ENCODE measurements at regions not wholly inside any gene's neighbourhood (a gene's known extent, or its start where the extent isn't known, plus 50 kb on each side); places are given as distances from the start of the nearest gene placed in this dataset.
"Not testable (repeated sequence)": the region's sequence is repeated elsewhere in the genome, so short reads cannot be mapped to it uniquely, and the experiment has no call there.

DNA sequence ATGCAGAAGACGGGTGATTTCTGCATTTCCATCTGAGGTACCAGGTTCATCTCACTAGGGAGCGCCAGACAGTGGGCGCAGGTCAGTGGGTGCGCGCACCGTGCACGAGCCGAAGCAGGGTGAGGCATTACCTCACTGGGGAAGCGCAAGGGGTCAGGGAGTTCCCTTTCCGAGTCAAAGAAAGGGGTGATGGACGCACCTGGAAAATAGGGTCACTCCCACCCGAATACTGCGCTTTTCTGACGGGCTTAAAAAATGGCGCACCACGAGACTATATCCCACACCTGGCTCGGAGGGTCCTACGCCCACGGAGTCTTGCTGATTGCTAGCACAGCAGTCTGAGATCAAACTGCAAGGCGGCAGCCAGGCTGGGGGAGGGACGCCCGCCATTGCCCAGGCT lies 1246.0 kb upstream of the PABPC4L start:
- DNase-seq (ENCODE audit: low spot score), result not testable (repeated sequence)

DNA sequence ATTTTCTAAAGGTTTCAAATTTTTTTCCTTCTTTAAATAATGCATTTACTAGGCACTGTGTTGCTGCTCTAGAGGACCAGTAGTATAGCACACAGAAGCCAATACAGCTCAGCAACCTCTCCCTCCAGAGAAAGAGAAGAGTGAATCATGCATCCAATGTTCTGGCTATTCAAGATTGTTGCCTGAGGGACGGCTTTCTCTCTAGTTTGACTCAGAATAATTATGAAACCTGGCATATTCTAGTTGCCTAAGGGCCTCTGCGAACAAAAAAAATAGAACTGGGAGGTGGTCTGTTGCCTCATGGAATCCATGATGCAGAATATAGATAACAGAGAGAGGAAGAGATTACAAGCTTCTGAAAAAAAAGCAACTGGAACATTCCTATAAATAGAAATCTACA lies 1233.3 kb upstream of the PABPC4L start:
- DNase-seq (ENCODE audit: low spot score), result no peak

DNA sequence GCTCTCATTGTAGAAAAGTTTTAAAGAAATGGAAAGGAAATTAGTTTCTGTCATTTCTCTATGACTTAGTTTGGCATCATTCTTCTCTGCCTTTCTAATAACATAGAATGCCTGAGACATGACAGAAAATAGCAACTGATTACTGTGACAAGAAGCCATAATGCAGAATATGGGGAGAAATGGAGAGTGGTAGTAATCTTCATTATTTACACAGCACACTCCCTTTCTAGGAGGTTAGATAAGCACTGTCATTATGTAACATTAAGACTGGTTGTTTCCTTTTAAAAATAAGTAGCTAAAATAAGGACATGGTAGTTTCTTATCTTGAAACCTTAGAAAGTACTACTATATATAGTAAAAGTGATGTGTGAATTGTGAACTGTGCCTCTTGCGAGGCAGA lies 1227.9 kb upstream of the PABPC4L start:
- DNase-seq (ENCODE audit: low spot score), result no peak

DNA sequence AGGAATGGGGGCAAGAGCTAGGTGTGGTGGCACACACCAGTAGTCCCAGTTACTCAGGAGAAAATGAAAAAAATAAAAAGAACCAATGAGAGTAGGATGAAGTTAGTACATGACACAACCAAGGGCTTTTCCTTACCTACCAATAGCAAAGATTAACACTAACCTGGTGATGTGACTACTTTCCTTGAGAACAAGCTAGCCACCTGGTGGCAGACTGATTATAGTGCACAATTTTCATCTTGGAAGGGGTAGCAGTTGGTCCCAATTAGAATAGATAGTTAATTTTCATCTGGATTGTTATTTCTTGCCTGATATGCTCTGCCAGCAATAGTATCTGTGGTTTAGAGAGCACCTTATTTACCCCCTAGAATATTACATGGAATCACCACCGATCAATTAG lies 1216.8 kb upstream of the PABPC4L start:
- peak; percentile 23 for DNase-seq (ENCODE audit: low spot score)

DNA sequence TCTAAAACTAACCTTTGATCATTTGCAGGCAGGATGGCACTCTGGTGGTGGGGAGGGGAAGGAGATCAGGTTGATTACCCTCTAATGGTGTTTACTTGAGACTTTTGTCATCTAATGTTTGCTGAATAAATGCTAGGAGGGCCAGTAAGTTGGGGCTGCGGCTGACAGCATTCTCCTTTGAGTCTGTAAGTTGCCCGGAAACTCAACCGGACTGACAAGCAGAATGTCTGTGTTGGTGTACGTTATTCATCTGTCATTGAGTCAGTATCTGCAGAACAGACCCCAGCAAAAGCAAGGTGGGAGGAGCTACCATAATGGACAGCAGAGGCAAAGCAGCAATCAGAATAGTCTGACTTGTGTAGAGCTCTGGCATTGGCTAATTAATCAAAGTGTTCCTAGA lies 1210.6 kb upstream of the PABPC4L start:
- no peak for DNase-seq (ENCODE audit: low spot score)

DNA sequence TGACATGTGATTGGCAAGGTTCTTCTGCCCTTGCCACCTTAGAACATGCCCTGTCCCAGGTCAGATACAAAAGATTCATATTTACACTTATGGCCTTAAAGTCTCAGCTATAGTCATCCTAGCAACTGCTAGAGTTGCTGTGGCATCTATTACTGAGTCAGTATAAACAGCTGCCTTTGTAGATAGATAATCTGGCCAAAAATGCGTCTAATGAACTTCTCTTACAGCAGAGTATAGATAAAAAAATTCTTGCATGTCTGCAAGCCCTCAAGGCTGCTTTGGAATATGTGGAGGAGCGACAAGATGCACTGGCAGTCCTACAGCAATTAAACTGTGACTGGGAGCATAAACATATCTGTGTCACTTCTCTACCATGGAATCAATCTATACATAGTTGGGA lies 1209.7 kb upstream of the PABPC4L start:
- no peak for DNase-seq (ENCODE audit: low spot score)

DNA sequence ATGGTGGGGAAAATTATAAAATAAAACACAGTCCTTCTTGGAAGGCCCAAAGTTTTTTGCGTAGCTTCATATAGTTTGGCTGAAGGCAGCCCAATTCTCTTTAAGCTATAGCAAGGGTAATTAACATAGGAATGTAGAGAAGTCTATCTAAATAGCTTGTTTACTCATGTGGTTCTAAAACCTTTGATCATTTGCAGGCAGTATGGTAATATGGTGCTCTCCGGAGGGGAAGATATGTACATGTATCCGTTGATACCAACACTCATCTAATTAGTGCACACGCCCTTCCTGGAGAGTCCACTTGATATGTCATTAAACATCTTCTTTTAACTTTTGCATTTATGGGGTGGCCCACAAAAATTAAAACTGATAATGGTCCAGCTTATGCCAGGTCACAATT lies 1207.7 kb upstream of the PABPC4L start:
- DNase-seq (ENCODE audit: low spot score), result not testable (repeated sequence)

DNA sequence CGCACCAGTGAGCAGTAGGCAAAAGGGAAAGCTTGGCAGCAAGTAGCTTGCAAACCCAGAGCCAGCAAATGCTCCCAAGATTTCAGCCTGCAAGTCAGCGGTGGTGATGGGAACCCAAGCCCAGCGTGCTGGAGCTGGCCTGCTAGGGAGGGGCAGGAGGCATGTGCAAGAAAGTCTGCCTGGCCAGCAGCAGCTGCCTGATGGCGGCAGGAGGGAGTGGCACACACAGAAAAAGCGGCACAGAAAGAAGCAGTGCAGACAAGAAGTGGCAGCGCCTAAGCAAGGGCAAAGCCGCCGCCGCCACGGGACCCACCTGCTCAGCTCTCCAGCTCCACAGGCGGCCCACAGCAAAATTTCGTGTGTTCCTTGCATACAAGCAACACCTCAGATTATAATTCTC lies 1206.5 kb upstream of the PABPC4L start:
- no peak for DNase-seq (ENCODE audit: low spot score)

DNA sequence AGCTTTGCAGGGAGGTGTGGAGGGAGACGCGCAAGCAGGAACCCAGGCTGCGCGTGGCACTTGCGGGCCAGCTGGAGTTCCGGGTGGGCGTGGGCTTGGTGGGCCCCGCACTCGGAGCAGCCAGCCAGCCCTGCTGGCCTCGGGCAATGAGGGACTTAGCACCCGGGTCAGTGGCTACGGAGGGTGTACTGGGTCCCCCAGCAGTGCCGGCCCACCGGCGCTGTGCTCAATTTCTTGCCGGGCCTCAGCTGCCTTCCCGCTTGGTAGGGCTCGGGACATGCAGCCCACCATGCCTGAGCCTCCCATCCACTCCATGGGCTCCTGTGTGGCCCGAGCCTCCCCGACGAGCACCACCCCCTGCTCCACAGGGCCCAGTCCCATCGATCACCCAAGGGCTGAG lies 1205.0 kb upstream of the PABPC4L start:
- not testable (repeated sequence) for DNase-seq (ENCODE audit: low spot score)

DNA sequence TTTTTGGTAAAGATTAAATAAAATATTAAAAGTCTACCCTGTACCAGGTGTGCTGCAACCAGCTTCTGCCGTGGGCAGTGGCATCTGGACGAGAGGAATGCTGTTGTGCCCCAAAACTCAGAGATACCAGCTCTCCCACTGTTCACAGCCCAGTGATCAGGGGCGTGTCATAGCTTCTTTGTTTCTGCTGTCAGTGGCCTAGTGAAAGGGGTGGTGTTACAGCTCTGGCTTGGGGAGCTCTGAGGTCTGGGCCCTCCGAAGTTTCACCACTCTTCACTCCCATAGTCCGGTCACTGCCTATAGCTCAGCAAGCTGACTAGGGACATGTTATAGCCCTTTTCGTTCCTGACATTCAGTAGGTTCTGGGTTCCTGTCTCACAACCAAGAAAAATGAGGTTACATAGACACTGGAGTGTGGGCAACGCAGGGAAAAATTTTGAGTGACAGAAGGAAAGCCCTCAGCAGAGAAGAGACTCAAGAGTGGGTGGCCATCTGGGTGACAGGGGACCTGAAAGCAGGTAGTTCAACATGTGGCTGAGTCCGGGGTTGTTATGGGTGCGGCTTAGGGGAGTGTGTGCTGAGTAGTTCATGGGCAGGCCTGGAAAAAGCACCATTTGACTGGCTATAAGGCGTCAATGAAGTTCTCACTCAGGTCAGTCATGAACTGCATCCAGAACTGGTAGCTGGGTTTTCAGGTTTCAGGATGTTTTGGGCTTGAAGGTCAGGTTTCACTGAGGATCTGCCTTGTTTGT lies 1184.4 kb upstream of the PABPC4L start:
- DNase-seq (ENCODE audit: low spot score), result no peak

DNA sequence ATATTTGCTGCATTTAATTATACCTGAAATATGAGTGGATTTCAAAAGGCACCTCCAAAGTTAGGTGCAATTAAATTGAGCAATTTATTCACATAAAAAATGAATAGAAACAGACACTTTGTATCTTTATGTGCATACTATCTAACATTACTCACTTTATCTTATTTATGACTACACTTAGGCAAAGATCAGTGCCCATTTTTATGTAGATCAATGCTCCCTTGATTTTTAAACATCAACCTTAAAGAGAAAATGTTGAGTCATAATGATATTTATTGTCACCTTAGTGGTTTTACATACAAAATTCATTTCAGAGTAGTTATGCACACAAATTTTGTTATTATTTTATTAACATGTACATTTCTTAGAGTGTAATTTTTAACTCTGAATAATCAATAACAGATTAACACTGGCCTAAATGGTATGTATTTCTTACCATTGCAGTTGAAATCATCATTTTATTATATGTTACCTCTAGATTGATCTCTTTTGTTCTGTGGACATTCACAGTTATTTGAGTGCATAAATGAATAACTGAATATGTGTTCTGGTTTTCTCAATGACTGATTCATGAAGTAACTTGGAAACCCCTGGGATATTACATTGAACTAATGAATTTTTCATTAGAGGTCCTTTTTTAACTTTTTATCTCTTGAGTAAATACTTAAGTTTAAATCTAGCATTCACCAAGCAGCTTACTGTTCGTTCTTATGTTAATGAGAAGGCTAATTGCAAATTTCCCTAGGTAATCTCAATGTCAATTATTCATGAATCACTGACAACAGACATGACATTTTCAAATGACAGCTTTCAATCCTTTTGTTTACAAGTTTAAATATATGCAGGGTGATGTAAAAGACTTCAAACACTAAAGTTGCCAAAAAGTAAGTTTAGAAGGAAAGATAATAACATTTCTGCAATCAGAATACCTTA lies 1182.0 kb upstream of the PABPC4L start:
- DNase-seq (ENCODE audit: low spot score), result no peak

DNA sequence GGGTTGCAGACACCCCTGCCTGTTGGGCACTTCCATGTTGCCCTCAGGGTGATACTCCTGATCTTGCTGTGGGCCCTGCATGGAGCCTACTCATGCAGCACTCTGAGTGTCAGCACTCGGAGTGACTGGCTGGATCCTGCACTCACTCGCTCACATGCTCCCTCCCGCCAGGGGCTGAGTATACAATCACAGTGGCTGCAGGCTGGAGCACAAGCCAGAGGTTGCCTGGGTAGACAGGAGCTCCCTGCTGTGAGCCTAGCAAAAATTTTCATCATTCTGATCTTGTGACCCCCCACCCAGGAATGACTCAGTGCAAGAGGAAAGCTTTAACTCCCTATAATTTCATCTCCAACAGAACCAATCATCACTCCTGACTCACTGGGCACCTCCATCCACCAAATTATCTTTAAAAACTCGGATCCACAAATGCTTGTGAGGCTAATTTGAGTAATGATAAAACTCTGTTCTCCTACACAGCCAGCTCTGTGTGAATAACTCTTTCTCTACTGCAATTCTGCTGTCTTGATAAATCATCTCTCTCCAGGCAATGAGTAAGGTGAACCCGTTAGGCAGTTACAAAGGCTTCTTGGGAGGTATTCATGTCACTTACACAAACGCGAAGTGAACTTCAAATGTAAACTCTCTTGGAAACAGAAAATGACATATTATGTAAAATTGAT lies 1180.8 kb upstream of the PABPC4L start:
- no peak for DNase-seq (ENCODE audit: low spot score)

DNA sequence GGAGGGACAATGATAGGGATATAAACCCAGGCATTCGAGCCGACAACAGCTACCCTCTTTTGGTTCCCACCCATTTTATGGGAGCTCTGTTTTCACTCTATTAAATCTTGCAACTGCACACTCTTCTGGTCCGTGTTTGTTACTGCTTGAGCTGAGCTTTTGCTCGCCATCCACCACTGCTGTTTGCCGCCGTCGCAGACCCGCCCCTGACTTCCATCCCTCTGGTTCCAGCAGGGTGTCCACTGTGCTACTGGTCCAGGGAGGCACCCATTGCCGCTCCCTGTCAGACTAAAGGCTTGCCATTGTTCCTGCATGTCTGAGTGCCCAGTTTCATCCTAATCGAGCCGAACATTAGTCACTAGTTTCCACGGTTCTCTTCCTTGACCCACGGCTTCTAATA lies 1170.5 kb upstream of the PABPC4L start:
- DNase-seq (ENCODE audit: low spot score), result no peak

DNA sequence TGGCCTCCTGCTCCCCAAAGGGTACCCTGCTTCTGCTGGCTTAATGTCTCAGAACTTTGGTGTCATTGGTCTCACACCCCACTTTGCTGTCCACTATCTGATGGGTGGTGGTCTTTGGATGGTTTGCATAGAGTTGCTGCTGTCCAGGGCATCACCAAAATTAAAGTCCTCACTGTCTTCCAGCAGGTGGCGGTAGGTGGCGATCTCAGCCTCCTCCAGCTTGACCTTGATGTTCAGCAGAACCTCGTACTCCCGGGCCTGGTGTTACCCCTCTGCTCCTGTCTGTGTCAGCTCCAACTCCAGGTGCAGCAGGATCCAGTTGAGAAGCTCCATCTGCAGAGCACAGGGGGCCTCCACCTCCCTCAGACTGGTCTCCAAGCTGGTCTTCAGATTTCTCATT lies 1169.5 kb upstream of the PABPC4L start:
- DNase-seq (ENCODE audit: low spot score), result no peak

DNA sequence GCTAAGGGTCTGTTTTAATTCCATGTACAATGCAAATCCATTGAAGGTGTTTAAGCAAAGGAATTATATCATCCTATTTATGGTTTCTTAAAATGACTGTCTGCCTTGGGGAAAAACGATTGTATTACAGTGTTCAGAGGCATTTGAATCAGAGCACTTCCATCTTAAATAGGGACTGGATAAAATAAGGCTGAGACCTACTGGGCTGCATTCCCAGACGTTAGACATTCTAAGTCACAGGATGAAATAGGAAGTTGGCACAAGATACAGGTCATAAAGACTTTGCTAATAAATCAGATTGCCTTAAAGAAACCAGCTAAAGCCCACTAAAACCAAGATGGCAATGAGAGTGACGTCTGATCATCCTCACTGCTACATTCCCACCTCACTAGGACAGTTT lies 1167.2 kb upstream of the PABPC4L start:
- peak; percentile 28 for DNase-seq (ENCODE audit: low spot score)

DNA sequence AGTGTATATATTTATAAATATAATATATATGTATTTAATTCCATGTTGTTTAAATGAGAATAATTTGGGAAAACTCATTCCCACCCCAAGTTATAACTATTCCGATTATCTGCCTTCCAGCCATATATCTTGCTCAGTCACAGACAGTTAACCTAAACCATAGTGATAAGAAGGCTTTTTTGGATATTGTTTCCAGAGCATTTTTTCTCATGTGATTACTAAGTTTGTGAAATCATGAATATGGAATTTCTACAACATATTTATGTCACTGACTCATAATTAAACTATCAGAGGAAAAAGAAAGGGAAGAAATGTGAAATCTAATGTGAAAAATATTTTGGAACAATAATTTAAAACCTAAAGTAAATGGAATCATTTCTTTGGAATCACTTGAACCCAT lies 1163.5 kb upstream of the PABPC4L start:
- peak; percentile 52 for DNase-seq (ENCODE audit: low spot score)

DNA sequence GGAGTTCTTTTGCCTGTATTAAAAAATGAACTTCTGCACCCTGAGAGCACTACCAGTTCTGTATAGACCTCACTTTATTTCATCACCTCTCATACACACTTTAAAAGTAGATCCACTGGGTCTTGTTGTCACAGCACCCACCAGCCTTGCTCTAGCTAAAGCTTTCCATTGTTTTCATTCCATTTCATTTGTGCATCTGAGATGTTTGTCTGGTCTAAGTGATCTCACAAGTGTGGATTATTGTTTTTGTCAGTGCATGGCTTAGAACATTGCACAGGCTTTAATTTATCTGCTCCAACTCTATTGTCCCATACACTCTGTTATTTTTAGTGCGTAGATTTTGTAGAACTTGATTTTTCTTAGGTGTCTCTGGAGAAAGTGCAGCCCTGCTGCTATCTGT lies 1157.5 kb upstream of the PABPC4L start:
- no peak for DNase-seq (ENCODE audit: low spot score)

DNA sequence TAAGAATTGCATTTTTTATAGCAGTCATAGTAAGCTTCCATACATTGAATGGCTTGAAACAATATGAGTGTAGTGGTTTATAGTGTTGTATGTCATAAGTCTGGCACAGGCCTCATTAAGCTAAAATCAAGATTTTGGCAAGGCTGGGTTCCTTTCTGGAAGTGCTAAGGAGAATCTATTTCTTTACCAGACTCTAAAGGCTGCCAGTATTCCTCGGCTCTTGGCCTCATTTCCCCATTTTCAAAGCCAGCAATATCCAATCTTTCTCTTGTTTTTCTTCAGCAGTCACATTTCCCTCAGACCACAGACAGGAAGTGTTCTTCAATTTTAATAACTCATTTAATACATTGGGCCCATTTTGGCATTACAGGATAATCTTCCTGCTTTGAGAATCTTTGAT lies 1155.5 kb upstream of the PABPC4L start:
- DNase-seq (ENCODE audit: low spot score), result no peak

DNA sequence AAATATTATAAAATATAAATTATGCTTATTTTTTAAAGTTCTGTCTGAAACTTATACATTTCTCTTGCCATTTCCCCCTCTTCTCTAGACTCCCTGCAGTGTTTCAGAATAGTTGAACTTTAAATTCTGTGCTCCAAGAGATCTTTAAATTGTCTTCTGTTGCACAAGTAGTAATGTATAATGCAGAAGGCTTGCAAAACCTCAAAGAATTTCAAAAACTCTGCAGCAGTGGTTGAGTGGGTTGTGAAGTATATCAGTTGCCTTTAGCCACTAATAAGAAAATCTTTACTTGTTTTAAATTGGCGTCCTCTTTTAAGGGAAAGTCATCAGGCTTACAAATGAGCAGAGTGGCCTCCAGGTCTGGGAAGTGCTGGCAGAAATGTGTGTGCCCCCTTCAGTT lies 1153.3 kb upstream of the PABPC4L start:
- no peak for DNase-seq (ENCODE audit: low spot score)

DNA sequence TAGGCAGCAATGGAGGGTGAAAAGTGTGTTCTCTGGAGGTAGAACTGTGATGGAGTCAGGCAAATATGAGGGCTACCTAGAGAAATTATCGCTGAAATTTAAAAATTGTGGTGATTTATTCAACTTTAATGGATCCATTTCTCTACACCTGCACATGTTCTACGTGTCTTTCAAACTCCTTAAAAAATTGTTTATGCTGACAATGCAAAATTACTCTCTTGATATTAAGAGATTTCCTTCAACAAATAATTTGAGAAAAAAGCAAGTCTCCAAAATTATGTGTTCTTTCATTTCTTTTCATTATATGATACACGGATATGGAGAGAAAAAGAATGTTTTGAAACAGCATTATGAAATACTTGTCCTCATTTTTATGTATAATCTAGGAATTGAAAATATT lies 1151.4 kb upstream of the PABPC4L start:
- DNase-seq (ENCODE audit: low spot score), result no peak

DNA sequence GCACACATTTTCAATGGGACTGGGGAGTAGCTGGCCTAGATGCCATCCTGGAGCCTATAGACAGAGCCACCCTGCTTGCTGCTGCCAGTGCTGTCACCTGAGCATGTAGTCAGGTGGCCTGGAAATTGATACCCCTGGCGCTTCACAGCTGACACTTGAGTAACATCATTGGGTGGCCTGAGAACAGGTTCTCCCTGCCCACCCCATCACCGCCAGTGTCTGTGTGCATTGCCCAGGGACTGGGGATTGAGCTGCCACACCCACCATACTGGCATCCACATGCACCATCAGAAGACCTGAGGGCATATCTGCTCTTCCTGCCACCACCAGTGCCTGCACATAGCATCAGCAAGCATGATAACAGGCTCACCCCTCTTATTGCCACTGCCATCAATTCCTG lies 1142.9 kb upstream of the PABPC4L start:
- no peak for DNase-seq (ENCODE audit: low spot score)

DNA sequence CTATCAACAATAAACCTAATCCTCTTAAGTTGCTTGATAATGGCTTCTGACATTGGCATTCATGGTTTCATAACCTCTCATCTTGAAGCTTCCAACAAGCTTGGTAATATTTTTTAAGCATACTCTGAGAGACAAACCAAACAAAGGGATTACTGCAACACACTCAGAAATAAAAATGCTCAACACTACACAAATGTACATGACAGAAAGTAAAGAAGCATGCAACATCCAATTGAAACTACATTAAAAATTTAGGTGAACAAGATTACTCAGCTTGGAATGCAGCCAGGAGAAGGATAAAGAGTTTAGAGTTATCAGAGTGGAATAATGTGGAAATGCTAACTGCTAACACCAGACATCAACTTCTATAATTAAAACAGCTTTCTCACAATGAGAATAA lies 1136.6 kb upstream of the PABPC4L start:
- no peak for DNase-seq (ENCODE audit: low spot score)

DNA sequence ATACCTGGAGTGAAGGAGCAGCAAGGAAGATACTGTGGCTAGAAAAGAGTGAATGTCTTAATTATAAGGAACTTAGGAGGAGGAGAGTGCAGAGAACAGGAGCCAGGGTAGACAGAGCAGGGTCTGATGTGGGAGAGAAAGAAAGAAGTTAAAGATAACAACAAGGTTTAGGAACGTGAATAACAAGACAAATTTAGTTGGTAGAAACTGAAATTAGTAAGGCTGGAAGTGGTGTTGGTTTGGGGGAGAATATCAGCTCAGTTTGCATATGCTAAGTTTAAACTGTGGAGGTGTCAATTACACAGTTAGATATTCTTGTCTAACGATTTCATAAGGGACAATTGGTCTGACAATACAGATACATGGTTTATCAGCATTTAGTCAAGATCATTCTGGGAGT lies 1123.7 kb upstream of the PABPC4L start:
- DNase-seq (ENCODE audit: low spot score), result no peak
